Endothelial cell of umbilical vein (primary cell): ENCODE measurements at regions not wholly inside any gene's neighbourhood (a gene's known extent, or its start where the extent isn't known, plus 50 kb on each side); places are given as distances from the start of the nearest gene placed in this dataset.

Experiments
- BruUV-seq: library from RNA; stranded (reverse); fragments of 400-500 nt; replicated peaks from 2 replicates; lab custom pipeline; 2021; lab: Mats Ljungman, UMichigan
- CTCF ChIA-PET: fragments of 300-600, 350-600 bp; sonication (Branson Sonifier 250); formaldehyde crosslinking; loops from one replicate; lab custom pipeline; 2021; ENCODE audit warnings: antibody characterized with exemption, inconsistent platforms; lab: Charles Lee
- POLR2A ChIA-PET: fragments of 300-600, 350-600 bp; sonication (Branson Sonifier 250); formaldehyde crosslinking; loops from one replicate; lab custom pipeline; 2021; ENCODE audit warnings: antibody characterized with exemption, inconsistent platforms; lab: Charles Lee
- DNase-seq: peaks from one replicate; pipeline ENCODE4 v3.0.0-alpha.2; 2011; ENCODE audit warnings: low read depth, low spot score
- FAIRE-seq: peaks from 2 replicates; lab custom pipeline; 2011; peaks lifted over from hg19 to GRCh38; lab: Jason Lieb, UNC
- H2AFZ ChIP-seq: 2 replicates; pipeline ENCODE4 v1.6.0; 2012; ENCODE audit warnings: low read depth, low read length, control low read depth, inconsistent platforms
- H3K27ac ChIP-seq: 2 replicates; pipeline ENCODE4 v1.5.1; 2011; ENCODE audit warnings: low read depth, mild to moderate bottlenecking, control low read depth, low read length, moderate library complexity; ENCODE audit not compliant: insufficient read depth
- H3K27me3 ChIP-seq, 2 experiments: 2 replicates each; pipeline versions ENCODE4 v1.6.0 to v1.6.1; 2011; ENCODE audit warnings: low read length in 2 of 2, mixed read lengths in 1 of 2; ENCODE audit not compliant: control insufficient read depth in 2 of 2, insufficient read depth in 2 of 2
- H3K36me3 ChIP-seq, 2 experiments: 2 replicates in 1 of 2; 3 replicates in 1 of 2; pipeline ENCODE4 v1.5.1; 2011; ENCODE audit warnings: low read length in 2 of 2, mild to moderate bottlenecking in 1 of 2, moderate library complexity in 1 of 2; ENCODE audit not compliant: control insufficient read depth in 2 of 2, insufficient read depth in 2 of 2; ENCODE audit errors: extremely low read depth in 1 of 2
- H3K4me1 ChIP-seq: 3 replicates; pipeline ENCODE4 v1.5.1; 2011; ENCODE audit warnings: mild to moderate bottlenecking, low read length; ENCODE audit not compliant: control insufficient read depth, insufficient read depth; ENCODE audit errors: extremely low read depth
- H3K4me2 ChIP-seq: 2 replicates; pipeline ENCODE4 v1.6.1; 2011; ENCODE audit warnings: low read length, control low read depth, mixed read lengths; ENCODE audit not compliant: insufficient read depth
- H3K4me3 ChIP-seq, 3 experiments: fragments of 200-600 bp in 1 of 3; sonication (generic), shearing (Covaris generic) in 1 of 3; replicated peaks in 1 of 3; 2 replicates each; pipeline ENCODE4 v1.5.1; 2011 to 2016; ENCODE audit warnings: control low read depth in 3 of 3, low read length in 3 of 3, mild to moderate bottlenecking in 2 of 3, inconsistent platforms in 1 of 3, low read depth in 1 of 3, moderate library complexity in 1 of 3; ENCODE audit not compliant: insufficient read depth in 1 of 3
- H3K79me2 ChIP-seq: 2 replicates; pipeline ENCODE4 v1.6.0; 2012; ENCODE audit warnings: low read length, inconsistent platforms; ENCODE audit not compliant: control insufficient read depth, insufficient read depth
- H3K9ac ChIP-seq: replicated peaks from 2 replicates; pipeline ENCODE3; 2011; ENCODE audit warnings: low read length, control low read depth; ENCODE audit not compliant: insufficient read depth; ENCODE audit errors: extremely low read depth
- H3K9me1 ChIP-seq: replicated peaks from 3 replicates; pipeline ENCODE4 v1.6.0; 2011; ENCODE audit warnings: mild to moderate bottlenecking, low read length; ENCODE audit not compliant: control insufficient read depth, insufficient read depth; ENCODE audit errors: extremely low read depth
- H3K9me3 ChIP-seq: replicated peaks from 2 replicates; pipeline ENCODE4 v1.5.1; 2012; ENCODE audit warnings: low read length, inconsistent platforms; ENCODE audit not compliant: control insufficient read depth, insufficient read depth
- H4K20me1 ChIP-seq: replicated peaks from 2 replicates; pipeline ENCODE3; 2011; ENCODE audit warnings: mild to moderate bottlenecking, low read length; ENCODE audit not compliant: control insufficient read depth, insufficient read depth; ENCODE audit errors: extremely low read depth
- CTCF ChIP-seq, 2 donors: IDR thresholded peaks; 1 replicate in 1 of 2; 2 replicates in 1 of 2; pipeline ENCODE4 v1.5.1; 2011; ENCODE audit warnings: low read length in 2 of 2, mild to moderate bottlenecking in 2 of 2, moderate library complexity in 2 of 2, control low read depth in 1 of 2, inconsistent platforms in 1 of 2, low read depth in 1 of 2; ENCODE audit not compliant: insufficient read depth in 1 of 2; ENCODE audit errors: extremely low read depth in 1 of 2
- EZH2 ChIP-seq: IDR thresholded peaks from 2 replicates; pipeline ENCODE4 v1.6.1; 2012; ENCODE audit warnings: borderline replicate concordance, low read depth, mild to moderate bottlenecking, moderate library complexity, low read length, inconsistent platforms; ENCODE audit not compliant: severe bottlenecking
- FOS ChIP-seq: IDR thresholded peaks from 2 replicates; pipeline ENCODE4 v1.6.1; 2011; ENCODE audit warnings: mild to moderate bottlenecking, low read length, moderate library complexity, borderline replicate concordance; ENCODE audit not compliant: insufficient read depth
- GATA2 ChIP-seq: IDR thresholded peaks from 2 replicates; pipeline ENCODE4 v1.7.0; 2011; ENCODE audit warnings: low read depth, mild to moderate bottlenecking, moderate library complexity, mixed read lengths, low read length; ENCODE audit not compliant: insufficient read length, insufficient read depth
- JUN ChIP-seq: IDR thresholded peaks from 2 replicates; pipeline ENCODE4 v1.6.1; 2011; ENCODE audit warnings: borderline replicate concordance, low read depth; ENCODE audit not compliant: insufficient read length, insufficient read depth
- MAX ChIP-seq: IDR thresholded peaks from 2 replicates; pipeline ENCODE4 v1.6.1; 2011; ENCODE audit not compliant: insufficient read depth, insufficient read length
- MYC ChIP-seq: IDR thresholded peaks from one replicate; pipeline ENCODE4 v1.6.1; 2011; ENCODE audit warnings: mild to moderate bottlenecking, low read depth, low read length
- POLR2A ChIP-seq: IDR thresholded peaks from 2 replicates; pipeline ENCODE4 v1.6.1; 2012; ENCODE audit warnings: low read depth, mild to moderate bottlenecking, control low read depth, low read length
- POLR2AphosphoS5 ChIP-seq: IDR thresholded peaks from 2 replicates; pipeline ENCODE4 v1.6.1; 2012; ENCODE audit warnings: low read depth, mild to moderate bottlenecking, control low read depth, low read length, moderate library complexity; ENCODE audit not compliant: insufficient read depth
- dilution Hi-C: fragments of 300-500 bp; cut with MboI; formaldehyde crosslinking; loops from one replicate; pipeline ENCODE4 v1.15.0; 2019; ENCODE audit warnings: low sequenced_read_pairs; ENCODE audit not compliant: extremely low pct_ligation_motif_present
- intact Hi-C: fragments of 100-400 bp; cut with micrococcal nuclease; formaldehyde crosslinking; loops from one replicate; pipeline ENCODE4 v1.10.0; 2022

GRCh38 chr11:131253142-131253655, 117.2 kb upstream of the NTM start:
- dilution Hi-C loops (no loop called here), intact Hi-C loops (no loop called here)
- no peak overlapping the region for H3K9ac ChIP-seq
- no peaks in the 10 kb centered on the region for H3K27me3 ChIP-seq
- DNase-seq (no peak), FAIRE-seq (no peak)
- no peaks in the 10 kb centered on the region for H3K79me2 ChIP-seq
- no peaks in the 10 kb centered on the region for H3K4me1 ChIP-seq
- POLR2A ChIA-PET = no interaction called here
- no peak overlapping the region for H2AFZ ChIP-seq
- BruUV-seq = no TSS peak
- H3K27ac ChIP-seq = no peak overlapping the region
- H3K36me3 ChIP-seq = no peaks in the 10 kb centered on the region
- no peak overlapping the region for H3K4me2 ChIP-seq
- H3K9me3 ChIP-seq = no peaks in the 10 kb centered on the region
- no peak for TF ChIP-seq MAX
- TF ChIP-seq POLR2AphosphoS5 = no peak
- TF ChIP-seq CTCF (IDR thresholded peaks at IDR 0.05; ENCODE audit: extremely low read depth in 1 of 2, insufficient read depth in 1 of 2, low read depth in 1 of 2, low read length in 2 of 2) = no peak
- no peak for TF ChIP-seq EZH2
- no peak for TF ChIP-seq MYC
- no peak for TF ChIP-seq POLR2A
- no peak for TF ChIP-seq FOS
- no peak for TF ChIP-seq GATA2
- no peak for TF ChIP-seq JUN
- H3K4me3 ChIP-seq = no peak overlapping the region
- no peaks in the 10 kb centered on the region for H4K20me1 ChIP-seq
- CTCF ChIA-PET = no interaction called here
- no peaks in the 10 kb centered on the region for H3K9me1 ChIP-seq
